Smooth muscle cell (in vitro differentiated cells): ENCODE measurements at regions not wholly inside any gene's neighbourhood (a gene's known extent, or its start where the extent isn't known, plus 50 kb on each side); places are given as distances from the start of the nearest gene placed in this dataset.
A peak's percentile ranks its signal among the peaks of the same experiment; 100 is the strongest.

ENCODE experiments used
- DNase-seq: peaks from one replicate; lab custom pipeline; 2025; ENCODE audit not compliant: unreplicated experiment; lab: John Stamatoyannopoulos, UW
- H2AFZ ChIP-seq: fragments of 200-600 bp; sonication (generic); 2 replicates; pipeline ENCODE4 v1.6.0; 2016; ENCODE audit warnings: antibody characterized with exemption, low read depth, mild to moderate bottlenecking
- H3F3A ChIP-seq: fragments of 200-600 bp; sonication (generic); 2 replicates; pipeline ENCODE4 v1.6.0; 2017; ENCODE audit warnings: antibody characterized with exemption, low read depth
- H3K27ac ChIP-seq: fragments of 200-600 bp; sonication (generic); 2 replicates; pipeline ENCODE4 v1.5.1; 2016; ENCODE audit warnings: low read depth, mild to moderate bottlenecking
- H3K27me3 ChIP-seq: fragments of 200-600 bp; sonication (generic); 2 replicates; pipeline ENCODE4 v1.6.1; 2016; ENCODE audit warnings: low read depth, mild to moderate bottlenecking
- H3K36me3 ChIP-seq: fragments of 200-600 bp; sonication (generic); 2 replicates; pipeline ENCODE4 v1.5.1; 2016; ENCODE audit warnings: low read depth
- H3K4me1 ChIP-seq: fragments of 200-600 bp; sonication (generic); 2 replicates; pipeline ENCODE4 v1.5.1; 2016; ENCODE audit warnings: low read depth
- H3K4me2 ChIP-seq: fragments of 200-600 bp; sonication (generic); 2 replicates; pipeline ENCODE4 v1.6.0; 2016; ENCODE audit warnings: mild to moderate bottlenecking
- H3K4me3 ChIP-seq: fragments of 200-600 bp; sonication (generic); 2 replicates; pipeline ENCODE4 v1.5.1; 2016; ENCODE audit warnings: mild to moderate bottlenecking
- H3K79me2 ChIP-seq: fragments of 200-600 bp; sonication (generic); 2 replicates; pipeline ENCODE4 v1.6.0; 2016; ENCODE audit warnings: low read depth, mild to moderate bottlenecking
- H3K9ac ChIP-seq: fragments of 200-600 bp; sonication (generic); 2 replicates; pipeline ENCODE4 v1.6.0; 2016; ENCODE audit warnings: low read depth
- H3K9me3 ChIP-seq: fragments of 200-600 bp; sonication (generic); replicated peaks from 2 replicates; pipeline ENCODE4 v1.5.1; 2016; ENCODE audit warnings: low read depth
- H4K20me1 ChIP-seq: fragments of 200-600 bp; sonication (generic); 2 replicates; pipeline ENCODE4 v1.6.0; 2016; ENCODE audit warnings: low read depth
- CTCF ChIP-seq: fragments of 200-600 bp; sonication (generic); IDR thresholded peaks from 2 replicates; pipeline ENCODE4 v1.5.1; 2017; ENCODE audit warnings: borderline replicate concordance, mild to moderate bottlenecking, antibody characterized with exemption; ENCODE audit not compliant: insufficient read depth, poor library complexity, severe bottlenecking
- WGBS: methylation state at CpG from one replicate; pipeline ENCODE4 v1.1.7; 2016; ENCODE audit warnings: low lambda C conversion rate; 5-methylcytosine and 5-hydroxymethylcytosine counted together

GRCh38 chr16:5430598-5430997 is 333.0 kb upstream of the EEF2KMT start:
- Histone ChIP-seq H3K9me3 (no peaks in the 10 kb centered on the region), H3K79me2 (no peaks in the 10 kb centered on the region), H3K27me3 (no peaks in the 10 kb centered on the region), H4K20me1 (no peaks in the 10 kb centered on the region), H2AFZ (no peak overlapping the region), H3K4me1 (no peaks in the 10 kb centered on the region), H3K27ac (no peak overlapping the region), H3K9ac (no peak overlapping the region), H3K36me3 (no peaks in the 10 kb centered on the region), H3K4me3 (no peak overlapping the region), H3F3A (no peaks in the 10 kb centered on the region), H3K4me2 (no peak overlapping the region)
- TF ChIP-seq CTCF, result no peak
- no peak for DNase-seq
- WGBS, result 90% methylated on average over 3 of the region's 3 CpGs

- WGBS, result 27% methylated on average over 7 of the region's 7 CpGs
- Histone ChIP-seq H3K9ac (no peak overlapping the region), H2AFZ (no peak overlapping the region), H3K79me2 (no peaks in the 10 kb centered on the region), H3K36me3 (no peaks in the 10 kb centered on the region), H4K20me1 (no peaks in the 10 kb centered on the region), H3K4me1 (no peaks in the 10 kb centered on the region), H3K4me3 (no peak overlapping the region), H3K27ac (no peak overlapping the region), H3F3A (no peaks in the 10 kb centered on the region), H3K4me2 (no peak overlapping the region), H3K27me3 (no peaks in the 10 kb centered on the region), H3K9me3 (no peaks in the 10 kb centered on the region)
- no peak for DNase-seq
- peak; percentile 15 for TF ChIP-seq CTCF
Observed at GRCh38 chr16:5428932-5429331, 331.3 kb upstream of the EEF2KMT start.

- Histone ChIP-seq H3K4me3 (no peak overlapping the region), H3K9me3 (no peaks in the 10 kb centered on the region), H3K36me3 (no peaks in the 10 kb centered on the region), H3K27me3 (peaks cover 3% of the 10 kb centered on the region), H3K79me2 (no peaks in the 10 kb centered on the region), H3K4me2 (no peak overlapping the region), H2AFZ (no peak overlapping the region), H4K20me1 (no peaks in the 10 kb centered on the region), H3K4me1 (no peaks in the 10 kb centered on the region), H3K9ac (no peak overlapping the region), H3F3A (no peaks in the 10 kb centered on the region), H3K27ac (no peak overlapping the region)
- no peak for TF ChIP-seq CTCF
- no peak for DNase-seq
- 88% methylated on average over 7 of the region's 7 CpGs for WGBS
Observed at GRCh38 chr16:5427571-5427970, 330.0 kb upstream of the EEF2KMT start.

GRCh38 chr16:5422643-5423496 is 325.3 kb upstream of the EEF2KMT start:
- Histone ChIP-seq H3K9ac (no peak overlapping the region), H3K27me3 (peaks cover 3% of the 10 kb centered on the region), H3K4me3 (no peak overlapping the region), H3K4me2 (no peak overlapping the region), H3K27ac (no peak overlapping the region), H3F3A (no peaks in the 10 kb centered on the region), H3K9me3 (no peaks in the 10 kb centered on the region), H3K36me3 (no peaks in the 10 kb centered on the region), H3K4me1 (no peaks in the 10 kb centered on the region), H3K79me2 (no peaks in the 10 kb centered on the region), H2AFZ (no peak overlapping the region), H4K20me1 (no peaks in the 10 kb centered on the region)
- TF ChIP-seq CTCF, result no peak
- DNase-seq, result no peak
- WGBS, result 85% methylated on average over 4 of the region's 4 CpGs
